KMS-11 (cell line): ENCODE measurements at regions not wholly inside any gene's neighbourhood (a gene's known extent, or its start where the extent isn't known, plus 50 kb on each side); places are given as distances from the start of the nearest gene placed in this dataset.

ENCODE experiments used
- H2AFZ ChIP-seq: fragments of 200-600 bp; sonication (generic); 2 replicates; pipeline ENCODE4 v1.6.1; 2016; ENCODE audit warnings: antibody characterized with exemption, mixed run types, low read depth
- H3K27ac ChIP-seq: fragments of 200-600 bp; sonication (generic); 2 replicates; pipeline ENCODE4 v1.6.1; 2016; ENCODE audit warnings: mild to moderate bottlenecking, mixed run types
- H3K27me3 ChIP-seq: fragments of 200-600 bp; sonication (generic); 2 replicates; pipeline ENCODE4 v1.6.1; 2017; ENCODE audit warnings: mild to moderate bottlenecking, low read depth, mixed run types, moderate library complexity; ENCODE audit not compliant: insufficient read depth
- H3K36me3 ChIP-seq: fragments of 200-600 bp; sonication (generic); 2 replicates; pipeline ENCODE4 v1.6.1; 2017; ENCODE audit warnings: mild to moderate bottlenecking, mixed run types; ENCODE audit not compliant: insufficient read depth
- H3K4me1 ChIP-seq: fragments of 200-600 bp; sonication (generic); 2 replicates; pipeline ENCODE4 v1.6.1; 2016; ENCODE audit warnings: mild to moderate bottlenecking, low read depth, mixed run types; ENCODE audit not compliant: poor library complexity, severe bottlenecking
- H3K4me2 ChIP-seq: fragments of 200-600 bp; sonication (generic); 2 replicates; pipeline ENCODE4 v1.7.0; 2016; ENCODE audit warnings: mild to moderate bottlenecking, mixed run types
- H3K4me3 ChIP-seq: fragments of 200-600 bp; sonication (generic); IDR thresholded peaks from 2 replicates; pipeline ENCODE4 v1.6.1; 2017; ENCODE audit warnings: low read depth, low read length, mixed read lengths; ENCODE audit not compliant: insufficient read depth
- H3K79me2 ChIP-seq: fragments of 200-600 bp; sonication (generic); 2 replicates; pipeline ENCODE4 v1.6.1; 2016; ENCODE audit warnings: low read depth, mixed run types; ENCODE audit not compliant: insufficient read depth
- H3K9ac ChIP-seq: fragments of 200-600 bp; sonication (generic); 2 replicates; pipeline ENCODE4 v1.6.1; 2016; ENCODE audit warnings: mild to moderate bottlenecking, mixed run types
- H4K20me1 ChIP-seq: fragments of 200-600 bp; sonication (generic); 2 replicates; pipeline ENCODE4 v1.6.1; 2016; ENCODE audit warnings: mild to moderate bottlenecking, mixed run types; ENCODE audit not compliant: insufficient read depth
- TF ChIP-seq, protein P1 (sequence below): fragments of 200-600 bp; sonication (generic); conservative IDR thresholded peaks from 2 replicates; pipeline ENCODE4 v1.6.1; 2017; ENCODE audit warnings: low read depth, mild to moderate bottlenecking, antibody characterized with exemption, low read length, moderate library complexity, mixed read lengths

DNA sequence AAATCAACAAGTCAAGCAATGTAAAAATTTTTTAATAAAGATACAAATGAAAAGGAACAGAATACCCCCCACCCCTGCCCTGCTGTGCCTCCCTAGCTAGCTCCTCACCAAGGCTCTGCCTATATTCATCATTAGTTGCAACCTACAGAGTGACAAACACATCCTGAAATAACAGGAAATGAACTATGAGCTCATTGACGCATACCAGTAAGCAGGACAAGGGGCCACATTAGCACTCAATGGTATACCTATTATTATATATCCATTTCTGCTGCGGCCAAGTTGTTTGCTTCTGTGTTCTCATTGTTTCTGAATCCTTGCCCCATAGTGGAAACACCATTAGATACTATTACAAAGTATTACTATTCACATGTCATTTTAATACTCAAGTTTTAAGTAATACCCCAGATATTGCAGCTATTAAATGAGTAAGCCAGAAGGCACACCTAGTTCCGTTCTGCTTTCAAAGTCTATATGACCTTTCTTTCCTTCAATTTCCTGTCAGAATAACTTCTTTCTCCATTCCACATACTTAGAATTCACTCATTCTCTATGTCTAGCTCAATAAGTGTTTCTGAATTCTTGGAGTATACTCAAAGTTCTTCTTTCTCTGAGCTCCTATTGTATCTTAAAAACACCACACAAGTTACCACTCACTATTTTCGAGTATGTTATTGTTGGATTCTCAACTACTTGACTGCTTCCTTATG lies 1214.9 kb downstream of the PLA2G4A start:
- H4K20me1 ChIP-seq = no peaks in the 10 kb centered on the region
- H3K4me3 ChIP-seq = no peak overlapping the region
- H3K4me2 ChIP-seq = no peak overlapping the region
- H3K36me3 ChIP-seq = no peaks in the 10 kb centered on the region
- no peak overlapping the region for H3K9ac ChIP-seq
- H2AFZ ChIP-seq = no peak overlapping the region
- no peaks in the 10 kb centered on the region for H3K79me2 ChIP-seq
- no peaks in the 10 kb centered on the region for H3K27me3 ChIP-seq
- H3K27ac ChIP-seq = no peak overlapping the region
- no peaks in the 10 kb centered on the region for H3K4me1 ChIP-seq
- TF ChIP-seq, protein P1, sequence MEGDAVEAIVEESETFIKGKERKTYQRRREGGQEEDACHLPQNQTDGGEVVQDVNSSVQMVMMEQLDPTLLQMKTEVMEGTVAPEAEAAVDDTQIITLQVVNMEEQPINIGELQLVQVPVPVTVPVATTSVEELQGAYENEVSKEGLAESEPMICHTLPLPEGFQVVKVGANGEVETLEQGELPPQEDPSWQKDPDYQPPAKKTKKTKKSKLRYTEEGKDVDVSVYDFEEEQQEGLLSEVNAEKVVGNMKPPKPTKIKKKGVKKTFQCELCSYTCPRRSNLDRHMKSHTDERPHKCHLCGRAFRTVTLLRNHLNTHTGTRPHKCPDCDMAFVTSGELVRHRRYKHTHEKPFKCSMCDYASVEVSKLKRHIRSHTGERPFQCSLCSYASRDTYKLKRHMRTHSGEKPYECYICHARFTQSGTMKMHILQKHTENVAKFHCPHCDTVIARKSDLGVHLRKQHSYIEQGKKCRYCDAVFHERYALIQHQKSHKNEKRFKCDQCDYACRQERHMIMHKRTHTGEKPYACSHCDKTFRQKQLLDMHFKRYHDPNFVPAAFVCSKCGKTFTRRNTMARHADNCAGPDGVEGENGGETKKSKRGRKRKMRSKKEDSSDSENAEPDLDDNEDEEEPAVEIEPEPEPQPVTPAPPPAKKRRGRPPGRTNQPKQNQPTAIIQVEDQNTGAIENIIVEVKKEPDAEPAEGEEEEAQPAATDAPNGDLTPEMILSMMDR = no peak

DNA sequence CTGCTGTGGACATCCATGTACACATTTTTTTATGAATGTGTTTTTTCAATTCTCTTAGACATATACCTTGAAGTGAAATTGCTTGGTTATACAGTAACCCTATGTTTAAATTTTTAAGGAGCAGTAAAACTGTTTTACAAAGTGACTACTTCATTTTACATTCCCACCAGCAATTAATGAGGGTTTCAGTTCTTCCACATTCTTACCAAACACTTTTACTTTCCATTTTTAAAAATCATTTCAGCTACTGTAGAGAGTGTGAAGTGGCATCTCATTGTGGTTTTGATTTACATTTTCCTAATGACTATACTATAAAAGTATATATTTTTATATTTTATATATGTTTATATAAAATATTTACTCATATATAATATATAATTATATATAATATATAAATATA lies 1221.5 kb downstream of the PLA2G4A start:
- Histone ChIP-seq H3K27me3 (no peaks in the 10 kb centered on the region), H3K4me2 (no peak overlapping the region), H3K27ac (no peak overlapping the region), H4K20me1 (no peaks in the 10 kb centered on the region), H3K4me3 (no peak overlapping the region), H2AFZ (no peak overlapping the region), H3K36me3 (no peaks in the 10 kb centered on the region), H3K79me2 (no peaks in the 10 kb centered on the region), H3K9ac (no peak overlapping the region), H3K4me1 (no peaks in the 10 kb centered on the region)
- TF ChIP-seq, protein P1 = no peak

DNA sequence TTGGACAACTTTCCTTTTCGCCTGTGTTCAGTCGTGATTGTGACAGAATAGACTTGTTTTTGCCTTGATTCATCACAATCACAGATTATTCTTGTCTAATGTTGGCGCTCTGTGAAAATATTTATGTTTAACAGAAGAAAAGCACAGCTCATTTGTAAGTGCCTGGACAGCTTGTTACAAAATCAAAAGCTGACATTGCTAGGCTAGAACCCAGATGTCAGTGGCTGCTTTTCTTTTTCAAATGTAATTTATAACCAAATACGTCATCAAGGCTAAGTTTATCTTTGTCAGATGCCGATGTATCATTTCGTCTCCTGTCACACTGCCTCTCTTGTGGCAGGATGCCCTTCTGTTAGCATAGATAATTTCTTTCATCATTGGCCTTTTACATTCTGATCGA lies 1227.3 kb downstream of the PLA2G4A start:
- Histone ChIP-seq H3K27ac (no peak overlapping the region), H3K9ac (no peak overlapping the region), H3K27me3 (no peaks in the 10 kb centered on the region), H3K4me1 (no peaks in the 10 kb centered on the region), H3K79me2 (no peaks in the 10 kb centered on the region), H3K4me3 (no peak overlapping the region), H3K36me3 (no peaks in the 10 kb centered on the region), H3K4me2 (no peak overlapping the region), H2AFZ (no peak overlapping the region), H4K20me1 (no peaks in the 10 kb centered on the region)
- TF ChIP-seq, protein P1 = no peak

- Histone ChIP-seq H2AFZ (no peak overlapping the region), H3K4me2 (no peak overlapping the region), H4K20me1 (no peaks in the 10 kb centered on the region), H3K27ac (no peak overlapping the region), H3K79me2 (no peaks in the 10 kb centered on the region), H3K27me3 (no peaks in the 10 kb centered on the region), H3K4me1 (no peaks in the 10 kb centered on the region), H3K9ac (no peak overlapping the region), H3K36me3 (no peaks in the 10 kb centered on the region), H3K4me3 (no peak overlapping the region)
- TF ChIP-seq, protein P1 = no peak
Observed at GRCh38 chr1:188058801-188059200, 1230.1 kb downstream of the PLA2G4A start.
